HK-2 (cell line): ENCODE measurements at regions not wholly inside any gene's neighbourhood (a gene's known extent, or its start where the extent isn't known, plus 50 kb on each side); places are given as distances from the start of the nearest gene placed in this dataset.
"Not testable (repeated sequence)": the region's sequence is repeated elsewhere in the genome, so short reads cannot be mapped to it uniquely, and the experiment has no call there.

Source experiments
- DNase-seq: peaks from one replicate; pipeline ENCODE4 v3.0.0-alpha.2; 2018; ENCODE audit not compliant: unreplicated experiment

- DNase-seq = not testable (repeated sequence)
Observed at GRCh38 chr16:29234536-29235275, 171.8 kb downstream of the NPIPB11 start.

- not testable (repeated sequence) for DNase-seq
Observed at GRCh38 chr16:29233705-29234404, 172.7 kb downstream of the NPIPB11 start.

DNA sequence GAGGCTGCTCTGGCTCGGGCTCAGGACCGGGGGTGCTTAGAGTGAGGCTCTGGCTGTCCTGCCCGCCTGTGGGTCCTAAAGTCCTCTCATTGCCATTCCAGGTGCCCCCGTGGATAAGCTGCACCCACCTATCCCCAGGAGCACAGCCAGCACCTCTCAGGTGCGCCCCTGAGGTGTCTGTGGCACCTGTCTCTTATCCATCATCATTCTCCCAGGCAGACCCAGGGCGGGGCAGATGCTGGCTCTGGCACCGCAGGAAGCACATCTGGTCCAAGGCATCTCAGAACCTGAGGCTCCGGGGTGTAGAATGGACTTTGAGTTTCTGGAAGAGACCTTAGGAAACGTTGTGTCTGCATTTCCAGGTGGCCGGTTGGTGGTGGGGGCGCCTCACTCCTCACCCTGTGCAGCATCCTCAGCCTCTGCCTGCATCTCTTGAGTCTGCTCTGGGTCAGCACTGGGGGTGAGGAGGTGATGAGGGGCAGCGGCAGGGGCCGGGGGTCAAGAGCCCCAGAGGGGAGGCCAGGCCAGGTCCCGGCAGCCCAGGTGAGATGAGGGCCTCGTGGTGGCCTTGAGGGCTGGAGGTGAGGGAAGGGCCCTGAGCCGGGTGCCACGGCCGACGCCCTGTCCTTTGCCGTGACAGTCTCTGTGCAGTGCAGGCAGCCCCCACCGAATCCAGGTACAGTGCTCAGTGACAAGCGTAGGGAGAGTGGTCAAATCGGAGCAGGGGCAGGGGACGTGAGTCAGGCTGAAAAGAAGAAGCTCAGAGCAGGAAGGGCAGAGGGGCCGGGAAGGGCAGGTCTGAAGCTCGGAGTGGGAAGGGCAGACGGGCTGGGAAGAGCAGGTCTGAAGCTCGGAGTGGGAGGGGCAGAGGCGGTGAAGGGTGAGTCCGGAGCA is 173.5 kb downstream of the NPIPB11 start:
- no peak for DNase-seq

GRCh38 chr16:29232160-29232705 is 174.3 kb downstream of the NPIPB11 start:
- DNase-seq = not testable (repeated sequence)

- DNase-seq = no peak
Observed at GRCh38 chr16:29231244-29231643, 175.3 kb downstream of the NPIPB11 start.

GRCh38 chr16:29230671-29231096 is 175.8 kb downstream of the NPIPB11 start:
- no peak for DNase-seq

DNA sequence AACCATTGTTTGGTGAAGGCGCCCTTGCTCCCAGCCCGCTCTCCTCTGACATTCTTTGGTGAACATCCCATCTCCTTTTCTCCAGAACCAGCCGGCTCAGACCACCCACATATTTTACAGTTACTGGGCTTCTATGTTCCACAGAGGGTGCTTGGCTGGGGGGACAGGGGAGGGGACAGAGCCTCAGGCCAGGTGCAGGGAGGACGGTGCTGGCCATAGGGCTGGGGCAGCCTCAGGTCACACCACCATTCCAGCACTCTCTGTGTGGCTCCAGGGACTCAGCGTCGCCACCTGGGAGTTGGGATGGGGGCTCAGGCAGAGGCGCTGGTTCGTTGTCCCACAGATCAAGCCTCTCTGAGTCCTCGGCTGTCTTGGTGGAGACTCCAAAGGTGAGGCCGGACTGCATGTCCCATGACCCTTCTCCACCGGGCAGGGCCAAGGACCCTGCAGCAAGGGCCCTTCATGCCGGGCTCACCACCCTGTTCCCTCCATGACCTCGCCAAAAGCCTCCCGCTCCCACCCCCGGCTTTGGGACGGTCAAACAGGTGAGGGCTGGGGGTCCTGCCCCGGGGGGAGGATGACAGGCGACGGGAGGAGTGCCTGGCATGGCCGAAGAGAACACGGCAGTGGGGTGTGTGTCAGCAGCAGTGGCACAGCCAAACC is 176.4 kb downstream of the NPIPB11 start:
- not testable (repeated sequence) for DNase-seq

DNA sequence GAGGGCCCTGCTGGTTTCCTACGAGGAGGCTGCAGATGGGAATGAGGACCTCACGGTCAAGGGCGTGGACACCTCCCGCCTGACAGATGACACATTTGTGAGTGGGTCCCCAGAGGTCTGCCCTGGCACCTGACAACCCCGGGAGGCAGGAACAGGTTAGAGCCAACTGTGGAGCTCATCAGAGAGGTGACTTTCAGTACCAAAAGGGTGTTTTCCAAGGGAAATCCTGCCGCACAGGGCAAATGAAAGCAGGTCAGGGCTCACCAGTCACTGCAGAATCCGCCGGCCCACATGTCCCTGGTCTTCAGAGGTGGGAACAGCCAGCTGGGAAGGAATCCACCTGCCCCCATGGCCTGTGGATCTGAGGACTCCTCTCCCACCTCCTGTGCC is 176.9 kb downstream of the NPIPB11 start:
- not testable (repeated sequence) for DNase-seq

GRCh38 chr16:29228664-29229611 is 177.6 kb downstream of the NPIPB11 start:
- DNase-seq = not testable (repeated sequence)

DNA sequence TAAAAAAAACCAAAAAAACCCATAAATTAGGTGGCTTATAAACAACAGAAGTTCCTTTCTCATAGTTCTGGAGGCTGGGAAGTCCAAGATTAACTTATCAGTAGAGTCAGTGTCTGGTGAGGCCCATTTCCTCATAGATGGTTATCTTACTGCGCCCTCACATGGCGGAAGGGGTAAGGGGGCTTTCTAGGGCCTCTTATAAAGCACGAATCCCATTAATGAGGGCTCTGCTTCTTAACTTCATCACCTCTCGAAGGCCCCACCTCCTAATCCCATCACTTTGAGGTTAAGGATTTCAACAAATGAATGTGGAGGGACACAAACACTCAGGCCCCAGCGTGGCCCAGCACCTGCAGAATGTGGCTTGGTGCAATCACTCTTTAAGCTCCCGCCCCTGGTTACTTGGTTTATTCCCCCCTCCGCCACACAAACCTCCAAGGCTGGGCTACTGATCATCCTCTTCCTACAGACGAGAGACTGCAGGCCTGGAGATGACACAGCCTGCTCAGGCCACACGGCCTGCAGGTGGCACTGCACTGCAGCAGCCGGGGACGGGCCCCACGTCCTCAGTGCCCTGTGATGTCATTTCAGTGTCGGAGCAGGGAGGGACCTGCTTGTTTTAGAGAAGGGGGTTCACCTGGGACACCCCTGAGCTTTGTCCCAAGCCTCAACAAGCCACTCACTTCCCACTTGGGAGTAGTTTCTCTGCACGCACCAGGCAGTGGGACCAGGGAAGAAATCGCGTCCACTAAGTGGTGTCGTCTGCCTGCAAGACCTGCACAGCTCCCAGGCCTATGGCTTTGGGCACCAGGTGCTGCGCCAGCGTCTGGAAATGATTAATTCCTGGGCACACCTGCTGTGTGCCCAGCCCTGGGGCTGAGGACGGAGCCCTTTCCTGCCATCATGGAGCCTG is 178.5 kb downstream of the NPIPB11 start:
- DNase-seq = peak; percentile 34

- DNase-seq = no peak
Observed at GRCh38 chr16:29226782-29227181, 179.7 kb downstream of the NPIPB11 start.

- not testable (repeated sequence) for DNase-seq
Observed at GRCh38 chr16:29224675-29225074, 181.8 kb downstream of the NPIPB11 start.

DNA sequence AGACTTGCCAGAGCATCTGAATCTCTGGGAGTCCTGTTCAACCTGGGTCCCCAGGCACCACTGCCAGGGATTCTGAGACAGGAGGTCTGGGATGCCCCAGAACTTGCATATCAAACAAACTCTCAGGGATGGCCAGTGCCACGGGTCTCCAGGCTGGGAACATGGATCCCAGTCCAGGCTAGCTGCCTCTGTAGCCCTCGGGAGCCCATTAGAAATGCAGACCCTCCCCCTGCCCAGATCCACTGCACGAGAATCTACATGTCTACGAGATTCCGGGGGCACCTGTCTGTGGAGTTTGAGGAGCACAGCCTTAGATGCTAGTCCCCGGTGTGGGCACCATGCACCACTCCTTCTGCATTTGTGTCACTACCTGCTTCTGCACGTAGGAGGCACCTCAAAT is 183.9 kb downstream of the NPIPB11 start:
- DNase-seq = not testable (repeated sequence)

- DNase-seq = not testable (repeated sequence)
Observed at GRCh38 chr16:29222008-29222407, 184.5 kb downstream of the NPIPB11 start.

GRCh38 chr16:29221281-29221955 is 185.1 kb downstream of the NPIPB11 start:
- not testable (repeated sequence) for DNase-seq

GRCh38 chr16:29220647-29221191 is 185.8 kb downstream of the NPIPB11 start:
- DNase-seq = not testable (repeated sequence)

DNA sequence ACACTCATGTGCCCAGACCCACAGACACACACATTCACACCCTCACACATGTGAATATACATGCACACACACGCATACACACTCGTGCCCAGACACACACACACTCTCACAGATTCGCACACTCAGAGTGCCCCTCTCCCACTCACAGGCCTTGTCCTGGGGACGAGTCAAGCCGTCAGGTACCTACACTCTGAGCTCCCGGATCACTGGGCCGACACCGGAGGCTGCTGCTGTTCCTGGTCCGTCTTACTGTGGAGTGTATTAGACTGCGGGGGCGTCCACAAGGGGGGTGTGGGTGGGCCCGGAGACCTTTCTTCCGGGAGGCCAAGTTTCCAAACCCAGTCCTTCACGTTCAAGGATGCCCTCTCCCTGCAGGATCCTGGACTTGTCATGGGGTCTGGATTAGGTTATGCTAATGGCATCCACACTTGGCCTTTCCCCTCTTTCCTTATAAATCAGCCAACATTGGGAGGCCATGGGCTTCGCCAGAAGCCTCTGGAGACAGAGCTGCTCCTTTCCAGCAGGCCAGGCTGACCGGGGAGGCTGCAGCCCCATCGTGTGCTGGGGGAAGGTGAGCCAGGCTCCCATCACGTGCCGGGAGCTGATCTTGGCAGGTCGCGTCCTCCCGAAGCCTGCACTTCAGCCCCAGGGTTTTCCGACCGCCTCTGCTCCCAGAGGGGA is 186.4 kb downstream of the NPIPB11 start:
- not testable (repeated sequence) for DNase-seq
